HG02610 (cell line): ENCODE measurements at regions not wholly inside any gene's neighbourhood (a gene's known extent, or its start where the extent isn't known, plus 50 kb on each side); places are given as distances from the start of the nearest gene placed in this dataset.

Experiments
- ATAC-seq: cut with Tn5 transposase; IDR thresholded peaks from one replicate; pipeline ENCODE4 v1.9.1; 2021; ENCODE audit warnings: mild to moderate bottlenecking, moderate library complexity; ENCODE audit not compliant: unreplicated experiment

- ATAC-seq = no peak
Measured at GRCh38 chr9:108139900-108140299, 650.3 kb upstream of the KLF4 start.

DNA sequence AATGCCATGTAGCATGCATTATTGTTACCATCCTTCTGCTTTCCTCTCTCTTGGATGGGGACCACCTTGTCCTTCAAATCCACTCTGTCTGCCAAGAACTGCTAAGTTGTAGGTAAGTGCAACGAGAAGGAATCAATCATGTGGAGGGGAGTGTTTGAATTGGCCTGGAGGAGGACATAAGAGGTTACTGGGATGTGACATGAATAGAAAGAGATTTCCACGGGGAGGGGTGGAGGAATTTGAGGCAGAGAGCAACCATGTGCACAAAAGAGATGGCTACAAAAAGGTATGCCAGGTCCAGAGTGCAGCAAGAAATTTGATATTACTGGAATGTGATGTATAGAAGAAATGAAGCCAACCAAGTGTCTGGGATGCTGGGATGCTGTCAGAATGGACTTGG is 648.9 kb upstream of the KLF4 start:
- no peak for ATAC-seq

GRCh38 chr9:108136656-108137055 is 647.1 kb upstream of the KLF4 start:
- ATAC-seq = no peak

DNA sequence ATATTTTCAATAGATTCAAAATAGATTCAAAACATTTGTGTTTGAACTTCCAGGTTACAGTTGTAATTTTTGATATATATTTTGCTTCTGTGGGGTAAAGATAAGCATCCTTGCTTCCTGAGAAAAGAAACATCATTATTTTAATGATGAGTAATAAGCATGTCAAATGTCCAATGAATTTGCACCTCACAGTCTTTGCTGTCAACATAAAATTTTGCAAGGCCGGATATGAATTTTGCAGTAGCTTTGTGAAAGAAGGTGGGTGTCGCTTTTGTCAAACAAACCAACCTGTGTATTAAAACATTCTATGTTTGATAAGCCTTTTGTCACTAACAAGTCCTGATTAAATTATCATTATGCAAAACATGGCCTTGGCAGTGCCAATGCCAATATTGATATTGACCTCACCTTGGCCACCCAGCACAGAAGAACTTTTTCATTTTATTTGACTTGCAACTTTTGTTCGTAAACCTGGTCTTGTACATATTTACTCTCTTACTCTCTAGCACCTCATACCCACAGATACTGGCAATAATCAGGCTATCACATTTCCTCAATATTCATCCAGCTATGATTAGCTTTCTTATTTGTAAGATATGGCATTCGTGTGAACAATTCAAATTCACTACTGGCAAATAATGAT is 645.0 kb upstream of the KLF4 start:
- ATAC-seq = no peak

- no peak for ATAC-seq
Measured at GRCh38 chr9:108133680-108134079, 644.1 kb upstream of the KLF4 start.

DNA sequence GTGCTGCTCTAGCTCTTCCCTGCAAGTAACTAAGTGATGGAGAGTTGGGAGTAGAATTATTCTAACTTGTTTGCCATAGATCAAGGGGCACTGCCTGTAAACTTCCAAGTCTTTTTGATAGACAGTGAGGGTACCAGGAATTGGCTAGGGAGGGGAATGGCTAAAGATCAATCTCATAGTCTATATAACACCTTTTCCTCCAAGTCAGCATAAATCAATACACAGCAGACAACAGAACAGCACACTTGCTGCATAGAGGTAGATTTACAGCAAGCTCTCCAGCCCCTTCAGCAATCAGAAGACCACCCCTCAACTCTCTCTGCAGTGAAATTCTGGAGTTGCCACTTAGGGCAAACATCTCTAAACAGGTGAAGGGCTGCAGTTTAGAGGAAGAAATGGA is 643.5 kb upstream of the KLF4 start:
- no peak for ATAC-seq

DNA sequence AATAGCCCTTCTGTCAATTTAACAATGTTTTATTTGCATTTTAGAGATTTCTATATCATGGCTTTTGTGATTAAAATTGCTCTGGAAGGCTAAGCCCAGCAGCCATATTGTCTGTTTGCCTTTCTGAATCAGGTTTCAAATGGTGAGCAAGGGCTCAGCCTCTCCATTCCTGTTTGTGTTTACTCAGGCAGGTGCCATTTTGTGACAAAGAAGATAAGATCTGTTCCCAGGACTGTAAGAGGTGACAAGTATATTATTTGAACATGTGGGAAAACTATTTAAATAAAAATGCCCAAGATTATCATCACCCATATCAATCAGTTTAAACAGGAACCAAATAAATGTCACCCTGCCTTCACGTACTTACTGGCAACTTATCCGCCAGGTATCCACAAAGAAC is 641.3 kb upstream of the KLF4 start:
- no peak for ATAC-seq

DNA sequence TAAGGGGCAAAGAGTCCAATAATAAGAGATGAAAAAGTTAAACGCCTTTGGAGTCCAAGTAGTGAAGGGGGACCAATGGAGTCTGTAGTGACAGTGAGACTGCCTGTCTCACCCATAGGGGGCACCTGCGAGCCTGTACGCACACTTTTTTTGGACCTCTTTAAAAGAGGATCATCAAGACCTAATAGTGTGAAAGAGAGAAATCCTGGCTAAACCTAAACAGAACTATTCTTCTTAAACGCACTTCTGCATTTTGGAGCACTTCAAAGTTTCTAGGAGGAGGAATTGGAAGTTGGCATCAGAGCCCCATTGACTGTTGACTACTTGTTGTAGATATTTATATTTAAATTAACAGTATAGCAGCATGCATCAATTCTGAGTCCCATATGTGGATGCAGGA is 636.1 kb upstream of the KLF4 start:
- ATAC-seq = no peak

GRCh38 chr9:108119530-108120113 is 630.1 kb upstream of the KLF4 start:
- no peak for ATAC-seq

GRCh38 chr9:108117795-108118194 is 628.2 kb upstream of the KLF4 start:
- ATAC-seq = no peak

- ATAC-seq = no peak
Measured at GRCh38 chr9:108117306-108117705, 627.7 kb upstream of the KLF4 start.

- ATAC-seq = no peak
Measured at GRCh38 chr9:108113596-108113995, 624.0 kb upstream of the KLF4 start.

- no peak for ATAC-seq
Measured at GRCh38 chr9:108109927-108110690, 620.5 kb upstream of the KLF4 start.

- no peak for ATAC-seq
Measured at GRCh38 chr9:108108852-108109448, 619.4 kb upstream of the KLF4 start.

DNA sequence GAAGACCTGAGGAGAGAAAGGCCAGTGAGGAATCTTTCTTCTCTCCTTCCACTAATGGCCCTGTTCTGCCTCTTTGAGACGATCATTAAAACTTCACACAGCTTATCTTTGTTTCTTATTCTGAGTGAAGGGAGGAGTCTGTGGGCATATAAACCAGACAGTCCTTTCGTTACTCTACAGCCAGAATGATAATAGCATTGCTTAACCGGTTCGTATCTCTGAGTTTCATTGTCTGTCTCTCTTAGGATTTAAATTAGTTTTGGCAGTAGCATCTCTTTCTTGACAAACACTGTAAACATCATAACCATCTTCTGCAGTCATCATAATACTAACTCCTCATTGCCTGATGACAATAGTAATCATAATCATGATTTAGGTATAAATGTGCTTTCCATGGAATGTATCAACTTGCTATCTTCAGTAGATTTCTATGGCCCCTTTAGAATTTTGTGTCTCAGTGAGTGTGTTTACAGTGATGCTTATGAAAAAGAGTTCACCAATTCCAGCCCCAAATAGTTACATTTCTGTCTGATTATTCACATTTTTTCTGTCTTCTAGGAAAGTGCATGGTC is 618.8 kb upstream of the KLF4 start:
- no peak for ATAC-seq

- no peak for ATAC-seq
Measured at GRCh38 chr9:108105885-108106284, 616.3 kb upstream of the KLF4 start.

DNA sequence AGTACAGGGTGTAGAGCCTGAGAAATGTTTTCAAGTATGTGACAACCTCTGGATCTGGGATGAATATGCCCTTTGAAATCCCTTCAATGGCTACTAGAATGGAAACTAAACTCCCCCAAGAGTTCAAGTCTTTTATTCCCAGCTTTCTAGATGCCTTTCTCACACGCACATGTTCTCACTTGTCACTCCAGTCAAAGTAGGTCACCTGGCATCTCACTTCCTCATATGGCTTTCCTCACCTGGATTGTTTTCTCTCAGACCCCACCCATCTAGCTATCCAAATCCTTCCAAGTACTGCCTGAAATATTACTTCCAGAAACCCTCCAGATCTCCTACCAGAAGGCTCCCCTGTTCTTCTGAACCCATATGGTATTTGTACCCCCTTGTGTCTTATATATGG is 615.4 kb upstream of the KLF4 start:
- ATAC-seq = no peak

DNA sequence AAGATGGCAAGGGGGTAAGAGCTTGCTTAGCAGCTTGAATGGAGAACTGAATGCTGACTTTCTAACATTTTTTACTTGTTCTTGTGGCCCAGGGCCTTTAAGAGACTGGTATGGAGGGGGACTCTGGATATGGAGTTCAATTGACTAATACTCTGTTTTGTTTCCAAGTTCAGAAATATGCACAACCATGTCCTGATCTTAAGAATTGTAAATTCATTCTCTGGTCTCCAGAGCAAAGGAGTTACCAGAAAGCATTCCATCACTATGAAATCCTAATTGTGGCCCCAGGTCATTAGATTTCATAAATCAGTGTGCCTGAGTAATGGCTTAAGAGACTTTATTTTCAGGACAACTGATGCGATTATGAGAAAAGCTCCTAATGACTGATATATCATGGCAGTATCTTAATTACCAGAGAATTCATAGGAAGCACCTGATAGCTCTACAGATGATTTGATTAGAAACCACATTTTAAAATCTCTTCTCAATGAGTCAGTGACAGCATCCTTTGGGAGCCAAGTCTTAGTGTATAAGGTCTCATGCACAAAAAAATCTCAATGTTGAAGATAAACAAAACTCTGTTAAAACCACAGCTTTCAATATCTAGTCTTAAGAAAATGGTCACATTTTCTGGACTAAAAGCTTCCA is 613.6 kb upstream of the KLF4 start:
- no peak for ATAC-seq

DNA sequence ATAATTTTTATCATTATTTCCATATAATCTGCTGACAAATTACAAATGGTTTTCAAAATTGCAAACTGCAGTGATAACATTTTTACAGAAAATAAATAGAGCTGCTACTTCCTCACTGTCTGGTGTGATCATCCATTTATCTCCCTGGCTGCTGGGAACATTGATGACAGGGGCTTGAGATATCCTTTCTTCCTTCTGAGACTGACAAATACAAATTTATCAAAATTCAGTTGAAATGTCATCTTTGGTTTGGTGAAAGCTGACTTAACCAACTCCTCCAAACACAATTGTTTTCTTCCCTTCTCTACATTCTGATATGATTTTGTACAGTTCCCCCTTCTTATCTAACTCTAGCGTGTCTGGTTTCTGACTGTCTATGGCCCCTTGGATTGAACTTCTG is 611.8 kb upstream of the KLF4 start:
- ATAC-seq = no peak

DNA sequence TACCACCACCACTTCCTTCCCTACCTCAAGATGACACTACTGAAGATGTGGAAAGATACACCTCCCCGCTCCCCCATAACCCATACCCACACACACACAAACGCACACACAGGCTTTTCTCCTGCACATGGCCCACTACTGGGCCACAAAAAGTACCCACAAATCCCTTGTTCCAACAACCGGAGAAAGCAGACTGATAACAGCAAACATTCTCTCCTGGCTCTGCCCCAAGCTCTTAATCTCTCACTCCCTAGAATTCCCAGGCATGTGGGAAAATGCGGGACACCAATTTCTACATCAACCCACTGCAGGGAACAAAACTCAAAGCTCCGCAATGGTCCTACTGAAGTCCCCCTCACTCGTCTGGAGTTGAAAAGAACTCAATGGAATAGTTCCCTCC is 611.0 kb upstream of the KLF4 start:
- no peak for ATAC-seq

DNA sequence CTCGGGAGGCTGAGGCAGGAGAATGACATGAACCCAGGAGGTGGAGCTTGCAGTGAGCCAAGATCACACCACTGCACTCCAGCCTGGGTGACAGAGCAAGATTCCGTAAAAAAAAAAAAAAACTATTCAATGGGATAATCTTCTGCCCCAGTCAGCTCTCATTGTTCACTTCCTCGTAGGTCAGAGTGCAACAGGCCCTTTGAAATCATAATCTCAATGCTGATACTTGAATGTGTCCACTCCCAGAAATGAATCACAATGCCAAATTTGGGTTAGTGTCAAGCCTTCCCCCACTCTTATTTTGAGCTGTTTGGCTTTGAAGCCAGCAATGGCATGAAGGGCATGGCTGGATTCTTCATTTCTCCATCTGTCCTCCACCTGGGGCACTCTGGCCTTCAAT is 610.3 kb upstream of the KLF4 start:
- ATAC-seq = no peak
